ENCODE measurements at regions not wholly inside any gene's neighbourhood (a gene's known extent, or its start where the extent isn't known, plus 50 kb on each side); places are given as distances from the start of the nearest gene placed in this dataset.

DNA sequence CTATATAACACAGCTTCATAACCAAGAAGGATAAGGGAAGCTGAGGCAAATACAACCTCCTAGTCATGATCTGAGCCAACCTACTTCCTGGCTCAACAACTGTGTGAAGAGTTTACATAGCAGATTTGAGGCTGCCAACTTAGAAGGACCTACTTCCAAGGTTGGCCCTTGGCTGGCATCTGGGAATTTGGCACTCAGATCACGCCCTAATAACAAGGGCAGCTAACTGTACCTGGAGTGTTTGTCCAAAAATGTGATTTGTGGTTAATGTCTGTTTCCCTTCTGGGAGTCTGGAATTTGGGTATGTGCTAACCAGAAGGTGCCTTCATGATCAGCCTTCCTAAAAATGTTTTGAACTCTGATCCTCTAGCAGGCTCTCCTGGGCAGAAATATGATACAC, 287.2 kb downstream of the CAAP1 start:
- TF ChIP-seq ZFP30 (CRISPR knock-in tag; IDR thresholded peaks at IDR 0.05): no peak
- TF ChIP-seq ZNF8 (CRISPR knock-in tag; IDR thresholded peaks at IDR 0.05): no peak
- TF ChIP-seq ZFP3 (CRISPR knock-in tag; IDR thresholded peaks at IDR 0.05): no peak
- TF ChIP-seq, protein P1, sequence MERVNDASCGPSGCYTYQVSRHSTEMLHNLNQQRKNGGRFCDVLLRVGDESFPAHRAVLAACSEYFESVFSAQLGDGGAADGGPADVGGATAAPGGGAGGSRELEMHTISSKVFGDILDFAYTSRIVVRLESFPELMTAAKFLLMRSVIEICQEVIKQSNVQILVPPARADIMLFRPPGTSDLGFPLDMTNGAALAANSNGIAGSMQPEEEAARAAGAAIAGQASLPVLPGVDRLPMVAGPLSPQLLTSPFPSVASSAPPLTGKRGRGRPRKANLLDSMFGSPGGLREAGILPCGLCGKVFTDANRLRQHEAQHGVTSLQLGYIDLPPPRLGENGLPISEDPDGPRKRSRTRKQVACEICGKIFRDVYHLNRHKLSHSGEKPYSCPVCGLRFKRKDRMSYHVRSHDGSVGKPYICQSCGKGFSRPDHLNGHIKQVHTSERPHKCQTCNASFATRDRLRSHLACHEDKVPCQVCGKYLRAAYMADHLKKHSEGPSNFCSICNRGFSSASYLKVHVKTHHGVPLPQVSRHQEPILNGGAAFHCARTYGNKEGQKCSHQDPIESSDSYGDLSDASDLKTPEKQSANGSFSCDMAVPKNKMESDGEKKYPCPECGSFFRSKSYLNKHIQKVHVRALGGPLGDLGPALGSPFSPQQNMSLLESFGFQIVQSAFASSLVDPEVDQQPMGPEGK (CRISPR knock-in tag; IDR thresholded peaks at IDR 0.05; ENCODE audit: borderline replicate concordance): no peak
- TF ChIP-seq ZNF70 (CRISPR knock-in tag; IDR thresholded peaks at IDR 0.05): no peak

All from SK-N-SH treated with all-trans-retinoic acid at 6 μM for 48 hours (cell line).